HFF-Myc (cell line): ENCODE measurements at regions not wholly inside any gene's neighbourhood (a gene's known extent, or its start where the extent isn't known, plus 50 kb on each side); places are given as distances from the start of the nearest gene placed in this dataset.

Experiments
- DNase-seq: peaks from one replicate; pipeline ENCODE4 v3.0.0-alpha.2; 2011; ENCODE audit warnings: low read depth; ENCODE audit errors: extremely low read depth
- H3K4me3 ChIP-seq: replicated peaks from 2 replicates; pipeline ENCODE4 v1.5.1; 2011; ENCODE audit warnings: low read depth, mild to moderate bottlenecking, control low read depth, low read length
- CTCF ChIP-seq: IDR thresholded peaks from 2 replicates; pipeline ENCODE4 v1.5.1; 2012; ENCODE audit warnings: mild to moderate bottlenecking, low read depth, low read length, control low read depth; ENCODE audit errors: missing control alignments

- no peak for TF ChIP-seq CTCF
- DNase-seq: no peak
- H3K4me3 ChIP-seq: no peak overlapping the region
These were observed 344.6 kb upstream of the NECTIN3 start for GRCh38 chr3:110727056-110727455.

- DNase-seq: no peak
- TF ChIP-seq CTCF: no peak
- H3K4me3 ChIP-seq: no peak overlapping the region
These were observed 340.5 kb upstream of the NECTIN3 start for GRCh38 chr3:110731148-110731547.

GRCh38 chr3:110732420-110732819 is 339.2 kb upstream of the NECTIN3 start:
- no peak for DNase-seq
- no peak for TF ChIP-seq CTCF
- H3K4me3 ChIP-seq: no peak overlapping the region

GRCh38 chr3:110733045-110733444 is 338.6 kb upstream of the NECTIN3 start:
- no peak for DNase-seq
- no peak for TF ChIP-seq CTCF
- H3K4me3 ChIP-seq: no peak overlapping the region

- no peak overlapping the region for H3K4me3 ChIP-seq
- TF ChIP-seq CTCF: no peak
- no peak for DNase-seq
These were observed 337.1 kb upstream of the NECTIN3 start for GRCh38 chr3:110734524-110734923.

GRCh38 chr3:110736332-110736731 is 335.3 kb upstream of the NECTIN3 start:
- TF ChIP-seq CTCF: no peak
- H3K4me3 ChIP-seq: no peak overlapping the region
- no peak for DNase-seq

- DNase-seq: no peak
- H3K4me3 ChIP-seq: no peak overlapping the region
- TF ChIP-seq CTCF: no peak
These were observed 333.1 kb upstream of the NECTIN3 start for GRCh38 chr3:110738531-110738930.
